CD8-positive, alpha-beta memory T cell (primary cell): ENCODE measurements at regions not wholly inside any gene's neighbourhood (a gene's known extent, or its start where the extent isn't known, plus 50 kb on each side); places are given as distances from the start of the nearest gene placed in this dataset.
"Not testable (repeated sequence)": the region's sequence is repeated elsewhere in the genome, so short reads cannot be mapped to it uniquely, and the experiment has no call there.

Experiments
- CTCF ChIA-PET: fragments of 350-600 bp; sonication (Branson Sonifier 250); formaldehyde crosslinking; loops from one replicate; lab custom pipeline; 2021; ENCODE audit warnings: antibody characterized with exemption; lab: Charles Lee
- POLR2A ChIA-PET: fragments of 350-600 bp; sonication (Branson Sonifier 250); formaldehyde crosslinking; loops from one replicate; lab custom pipeline; 2021; ENCODE audit warnings: antibody characterized with exemption; lab: Charles Lee
- DNase-seq, 5 donors: peaks; one replicate each; pipeline versions ENCODE4 v3.0.0 to v3.0.0-alpha.2; 2020 to 2022; ENCODE audit warnings: mixed read lengths in 1 of 5
- H3K27ac ChIP-seq: one replicate; pipeline ENCODE4 v1.7.0; 2013; ENCODE audit warnings: low read depth, mild to moderate bottlenecking, low read length, moderate library complexity
- H3K27me3 ChIP-seq: 2 replicates; pipeline ENCODE4 v1.7.0; 2013; ENCODE audit warnings: low read length, mild to moderate bottlenecking; ENCODE audit not compliant: insufficient read depth, poor library complexity, severe bottlenecking
- H3K36me3 ChIP-seq: 2 replicates; pipeline ENCODE4 v1.7.0; 2013; ENCODE audit warnings: mild to moderate bottlenecking, low read length, moderate library complexity; ENCODE audit not compliant: insufficient read depth
- H3K4me1 ChIP-seq: 2 replicates; pipeline ENCODE4 v1.7.0; 2013; ENCODE audit warnings: mild to moderate bottlenecking, low read length, moderate library complexity; ENCODE audit not compliant: insufficient read depth
- H3K4me3 ChIP-seq: 2 replicates; pipeline ENCODE4 v1.7.0; 2013; ENCODE audit warnings: mild to moderate bottlenecking, low read length
- H3K9me3 ChIP-seq: 2 replicates; pipeline ENCODE4 v1.7.0; 2013; ENCODE audit warnings: mild to moderate bottlenecking, low read length
- H3K27ac Mint-ChIP-seq, 8 donors: one replicate each; pipeline ENCODE4 v1.8.0; 2020 to 2021; ENCODE audit warnings: mixed read lengths in 8 of 8, mild to moderate bottlenecking in 6 of 8, inconsistent platforms in 3 of 8, moderate library complexity in 3 of 8
- H3K27me3 Mint-ChIP-seq, 2 donors: one replicate each; pipeline ENCODE4 v1.8.0; 2020 to 2021; ENCODE audit warnings: mixed read lengths in 2 of 2, mild to moderate bottlenecking in 1 of 2, moderate library complexity in 1 of 2
- H3K36me3 Mint-ChIP-seq, 3 donors: one replicate each; pipeline ENCODE4 v1.8.0; 2020 to 2021; ENCODE audit warnings: mixed read lengths in 3 of 3, inconsistent platforms in 1 of 3, mild to moderate bottlenecking in 1 of 3
- H3K4me1 Mint-ChIP-seq, 3 donors: one replicate each; pipeline ENCODE4 v1.8.0; 2020 to 2021; ENCODE audit warnings: mixed read lengths in 3 of 3, inconsistent platforms in 1 of 3, mild to moderate bottlenecking in 1 of 3
- H3K4me3 Mint-ChIP-seq, 7 donors: one replicate each; pipeline ENCODE4 v1.8.0; 2020 to 2021; ENCODE audit warnings: mixed read lengths in 7 of 7, mild to moderate bottlenecking in 6 of 7, moderate library complexity in 4 of 7, inconsistent platforms in 2 of 7
- H3K9me3 Mint-ChIP-seq, 5 donors: one replicate each; pipeline ENCODE4 v1.8.0; 2020 to 2022; ENCODE audit warnings: mixed read lengths in 5 of 5, mild to moderate bottlenecking in 3 of 5, moderate library complexity in 2 of 5, inconsistent platforms in 1 of 5

- Mint-ChIP-seq H3K27me3 (peaks cover 0 to 2% of the 10 kb centered on the region in 2 donors), H3K36me3 (no peaks in the 10 kb centered on the region), H3K4me3 (no peak overlapping the region), H3K27ac (no peak overlapping the region), H3K4me1 (no peaks in the 10 kb centered on the region), H3K9me3 (peaks cover 0 to 10% (median 7%) of the 10 kb centered on the region in 5 donors)
- H3K4me3 ChIP-seq, result no peak overlapping the region
- no peaks in the 10 kb centered on the region for H3K36me3 ChIP-seq
- H3K4me1 ChIP-seq, result no peaks in the 10 kb centered on the region
- POLR2A ChIA-PET, result no interaction called here
- no peak overlapping the region for H3K27ac ChIP-seq
- DNase-seq, result no peak
- H3K27me3 ChIP-seq, result no peaks in the 10 kb centered on the region
- CTCF ChIA-PET, result no interaction called here
- H3K9me3 ChIP-seq, result no peaks in the 10 kb centered on the region
Observed at GRCh38 chr11:81241672-81242275, 1491.9 kb downstream of the FAM181B start.

- Mint-ChIP-seq H3K36me3 (no peaks in the 10 kb centered on the region), H3K4me3 (no peak overlapping the region), H3K27ac (no peak overlapping the region), H3K9me3 (peaks cover 0 to 11% (median 7%) of the 10 kb centered on the region in 5 donors), H3K4me1 (no peaks in the 10 kb centered on the region), H3K27me3 (peaks cover 0 to 2% of the 10 kb centered on the region in 2 donors)
- Histone ChIP-seq H3K36me3 (no peaks in the 10 kb centered on the region), H3K9me3 (no peaks in the 10 kb centered on the region), H3K4me1 (no peaks in the 10 kb centered on the region), H3K27me3 (no peaks in the 10 kb centered on the region), H3K27ac (no peak overlapping the region), H3K4me3 (no peak overlapping the region)
- CTCF ChIA-PET, result no interaction called here
- POLR2A ChIA-PET, result no interaction called here
- no peak for DNase-seq
Observed at GRCh38 chr11:81237139-81237538, 1496.5 kb downstream of the FAM181B start.

- H3K4me3 Mint-ChIP-seq, H3K27me3 Mint-ChIP-seq, CTCF ChIA-PET, H3K27ac Mint-ChIP-seq, H3K36me3 ChIP-seq, H3K4me3 ChIP-seq, H3K27ac ChIP-seq, H3K4me1 ChIP-seq, DNase-seq, H3K9me3 ChIP-seq, H3K36me3 Mint-ChIP-seq, H3K27me3 ChIP-seq, POLR2A ChIA-PET, H3K4me1 Mint-ChIP-seq: not testable (repeated sequence)
- H3K9me3 Mint-ChIP-seq, result peaks cover 5 to 23% (median 10%) of the 10 kb centered on the region in 5 donors
Observed at GRCh38 chr11:81227409-81227808, 1506.3 kb downstream of the FAM181B start.

- POLR2A ChIA-PET, result no interaction called here
- H3K4me3 ChIP-seq, result no peak overlapping the region
- no peaks in the 10 kb centered on the region for H3K36me3 Mint-ChIP-seq
- DNase-seq, result no peak
- no peaks in the 10 kb centered on the region for H3K27me3 Mint-ChIP-seq
- peaks cover 5 to 29% (median 9%) of the 10 kb centered on the region in 5 donors for H3K9me3 Mint-ChIP-seq
- no peak overlapping the region for H3K27ac Mint-ChIP-seq
- no peaks in the 10 kb centered on the region for H3K4me1 Mint-ChIP-seq
- H3K27me3 ChIP-seq, result no peaks in the 10 kb centered on the region
- no peak overlapping the region for H3K27ac ChIP-seq
- H3K9me3 ChIP-seq, result no peaks in the 10 kb centered on the region
- no peaks in the 10 kb centered on the region for H3K4me1 ChIP-seq
- H3K4me3 Mint-ChIP-seq, result no peak overlapping the region
- CTCF ChIA-PET, result no interaction called here
- H3K36me3 ChIP-seq, result no peaks in the 10 kb centered on the region
Observed at GRCh38 chr11:81224396-81224795, 1509.3 kb downstream of the FAM181B start.

GRCh38 chr11:81222491-81222890 lies 1511.2 kb downstream of the FAM181B start:
- H3K36me3 ChIP-seq, result no peaks in the 10 kb centered on the region
- no peak overlapping the region for H3K27ac Mint-ChIP-seq
- peaks cover 5 to 29% (median 9%) of the 10 kb centered on the region in 5 donors for H3K9me3 Mint-ChIP-seq
- H3K9me3 ChIP-seq, result no peaks in the 10 kb centered on the region
- H3K27me3 Mint-ChIP-seq, result no peaks in the 10 kb centered on the region
- POLR2A ChIA-PET, result no interaction called here
- H3K27me3 ChIP-seq, result no peaks in the 10 kb centered on the region
- H3K4me1 Mint-ChIP-seq, result no peaks in the 10 kb centered on the region
- no peak for DNase-seq
- H3K4me3 Mint-ChIP-seq, result no peak overlapping the region
- H3K36me3 Mint-ChIP-seq, result no peaks in the 10 kb centered on the region
- H3K27ac ChIP-seq, result no peak overlapping the region
- H3K4me3 ChIP-seq, result no peak overlapping the region
- H3K4me1 ChIP-seq, result no peaks in the 10 kb centered on the region
- CTCF ChIA-PET, result no interaction called here

- no peak overlapping the region for H3K27ac ChIP-seq
- no peaks in the 10 kb centered on the region for H3K36me3 Mint-ChIP-seq
Observed at GRCh38 chr11:81220146-81220895, 1513.3 kb downstream of the FAM181B start.

GRCh38 chr11:81219661-81220060 lies 1514.0 kb downstream of the FAM181B start:
- DNase-seq, result no peak
- ChIA-PET CTCF (no interaction called here), POLR2A (no interaction called here)
- Histone ChIP-seq H3K4me3 (no peak overlapping the region), H3K27ac (no peak overlapping the region), H3K9me3 (no peaks in the 10 kb centered on the region), H3K36me3 (no peaks in the 10 kb centered on the region), H3K27me3 (no peaks in the 10 kb centered on the region), H3K4me1 (no peaks in the 10 kb centered on the region)
- Mint-ChIP-seq H3K4me1 (no peaks in the 10 kb centered on the region), H3K27me3 (no peaks in the 10 kb centered on the region), H3K9me3 (peaks cover 1 to 20% (median 4%) of the 10 kb centered on the region in 5 donors), H3K27ac (no peak overlapping the region), H3K36me3 (no peaks in the 10 kb centered on the region), H3K4me3 (no peak overlapping the region)

More at GRCh38 chr11:81220146-81220895, 1513.3 kb downstream of the FAM181B start:
- Mint-ChIP-seq H3K4me1 (no peaks in the 10 kb centered on the region), H3K9me3 (peaks cover 0 to 26% (median 4%) of the 10 kb centered on the region in 5 donors), H3K27me3 (no peaks in the 10 kb centered on the region), H3K27ac (no peak overlapping the region), H3K4me3 (no peak overlapping the region)
- ChIA-PET CTCF (no interaction called here), POLR2A (no interaction called here)
- Histone ChIP-seq H3K27me3 (no peaks in the 10 kb centered on the region), H3K4me3 (no peak overlapping the region), H3K36me3 (no peaks in the 10 kb centered on the region), H3K4me1 (no peaks in the 10 kb centered on the region), H3K9me3 (no peaks in the 10 kb centered on the region)
- no peak for DNase-seq

GRCh38 chr11:81218440-81218839 lies 1515.2 kb downstream of the FAM181B start:
- DNase-seq, result no peak
- H3K27ac ChIP-seq, result no peak overlapping the region
- no peaks in the 10 kb centered on the region for H3K9me3 ChIP-seq
- CTCF ChIA-PET, result no interaction called here
- Mint-ChIP-seq H3K27ac (no peak overlapping the region), H3K27me3 (no peaks in the 10 kb centered on the region), H3K4me1 (no peaks in the 10 kb centered on the region), H3K36me3 (no peaks in the 10 kb centered on the region), H3K4me3 (no peak overlapping the region), H3K9me3 (peaks cover 4 to 17% (median 5%) of the 10 kb centered on the region in 5 donors)
- POLR2A ChIA-PET, result no interaction called here
- no peaks in the 10 kb centered on the region for H3K27me3 ChIP-seq
- no peaks in the 10 kb centered on the region for H3K4me1 ChIP-seq
- no peak overlapping the region for H3K4me3 ChIP-seq
- H3K36me3 ChIP-seq, result no peaks in the 10 kb centered on the region
